ENCODE measurements at regions not wholly inside any gene's neighbourhood (a gene's known extent, or its start where the extent isn't known, plus 50 kb on each side); places are given as distances from the start of the nearest gene placed in this dataset.

DNA sequence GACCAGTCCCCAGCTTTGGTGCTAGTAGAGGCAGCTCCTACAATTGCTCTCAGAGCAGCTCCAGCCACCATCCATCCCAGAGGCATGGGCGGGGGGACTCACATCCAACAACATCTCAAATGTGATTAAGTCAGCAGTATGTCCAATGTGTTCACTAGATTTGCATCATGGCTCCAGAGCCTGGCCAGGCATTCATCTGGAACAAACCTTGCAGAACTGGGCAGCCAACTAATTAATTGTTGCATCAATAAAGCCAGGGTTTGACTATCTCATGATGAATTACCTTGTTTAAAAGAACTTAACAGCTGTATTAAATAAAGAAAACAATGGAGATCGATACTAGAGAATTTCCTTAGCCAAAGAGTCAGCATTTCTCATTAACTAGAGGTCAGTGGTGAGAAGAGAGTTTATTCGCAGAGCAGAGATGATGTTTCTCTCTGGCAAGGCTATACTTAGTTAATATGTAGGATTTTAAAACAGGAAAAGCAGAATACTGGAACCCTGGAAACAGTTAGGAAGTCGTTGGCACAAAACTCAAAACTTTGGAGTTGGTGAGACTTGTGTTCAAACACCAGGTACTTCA, 494.4 kb downstream of the GRIN2A start:
- TF ChIP-seq, protein P1, sequence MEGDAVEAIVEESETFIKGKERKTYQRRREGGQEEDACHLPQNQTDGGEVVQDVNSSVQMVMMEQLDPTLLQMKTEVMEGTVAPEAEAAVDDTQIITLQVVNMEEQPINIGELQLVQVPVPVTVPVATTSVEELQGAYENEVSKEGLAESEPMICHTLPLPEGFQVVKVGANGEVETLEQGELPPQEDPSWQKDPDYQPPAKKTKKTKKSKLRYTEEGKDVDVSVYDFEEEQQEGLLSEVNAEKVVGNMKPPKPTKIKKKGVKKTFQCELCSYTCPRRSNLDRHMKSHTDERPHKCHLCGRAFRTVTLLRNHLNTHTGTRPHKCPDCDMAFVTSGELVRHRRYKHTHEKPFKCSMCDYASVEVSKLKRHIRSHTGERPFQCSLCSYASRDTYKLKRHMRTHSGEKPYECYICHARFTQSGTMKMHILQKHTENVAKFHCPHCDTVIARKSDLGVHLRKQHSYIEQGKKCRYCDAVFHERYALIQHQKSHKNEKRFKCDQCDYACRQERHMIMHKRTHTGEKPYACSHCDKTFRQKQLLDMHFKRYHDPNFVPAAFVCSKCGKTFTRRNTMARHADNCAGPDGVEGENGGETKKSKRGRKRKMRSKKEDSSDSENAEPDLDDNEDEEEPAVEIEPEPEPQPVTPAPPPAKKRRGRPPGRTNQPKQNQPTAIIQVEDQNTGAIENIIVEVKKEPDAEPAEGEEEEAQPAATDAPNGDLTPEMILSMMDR (IDR thresholded peaks at IDR 0.05), result no peak
- TF ChIP-seq POLR2A (IDR thresholded peaks at IDR 0.05), result no peak

Data from uterus (tissue), 2 donors.